Ishikawa (cell line): ENCODE measurements at regions not wholly inside any gene's neighbourhood (a gene's known extent, or its start where the extent isn't known, plus 50 kb on each side); places are given as distances from the start of the nearest gene placed in this dataset.

Source experiments
- CREB1 ChIP-seq: IDR thresholded peaks from 2 replicates; pipeline ENCODE4 v1.6.1; 2012; ENCODE audit warnings: low read depth
- EGR1 ChIP-seq: IDR thresholded peaks from 2 replicates; pipeline ENCODE4 v1.6.1; 2012
- EP300 ChIP-seq: IDR thresholded peaks from 2 replicates; pipeline ENCODE4 v1.6.1; 2012; ENCODE audit warnings: borderline replicate concordance
- FOXM1 ChIP-seq: IDR thresholded peaks from 2 replicates; pipeline ENCODE4 v1.6.1; 2012; ENCODE audit warnings: low read depth, borderline replicate concordance
- NFIC ChIP-seq: IDR thresholded peaks from 2 replicates; pipeline ENCODE4 v1.6.1; 2012
- RAD21 ChIP-seq: IDR thresholded peaks from 2 replicates; pipeline ENCODE4 v1.6.1; 2012; ENCODE audit warnings: low read depth
- TAF1 ChIP-seq: IDR thresholded peaks from 2 replicates; pipeline ENCODE4 v1.6.1; 2012; ENCODE audit warnings: low read depth, mild to moderate bottlenecking
- YY1 ChIP-seq: IDR thresholded peaks from 2 replicates; pipeline ENCODE4 v1.6.1; 2012; ENCODE audit warnings: low read depth
- TF ChIP-seq, protein P1 (sequence below): IDR thresholded peaks from 2 replicates; pipeline ENCODE4 v1.6.1; 2012; ENCODE audit warnings: low read depth, mild to moderate bottlenecking
- TF ChIP-seq, protein P2 (sequence below): IDR thresholded peaks from 2 replicates; pipeline ENCODE4 v1.6.1; 2012
- TF ChIP-seq, protein P3 (sequence below): IDR thresholded peaks from 2 replicates; pipeline ENCODE4 v1.6.1; 2012

DNA sequence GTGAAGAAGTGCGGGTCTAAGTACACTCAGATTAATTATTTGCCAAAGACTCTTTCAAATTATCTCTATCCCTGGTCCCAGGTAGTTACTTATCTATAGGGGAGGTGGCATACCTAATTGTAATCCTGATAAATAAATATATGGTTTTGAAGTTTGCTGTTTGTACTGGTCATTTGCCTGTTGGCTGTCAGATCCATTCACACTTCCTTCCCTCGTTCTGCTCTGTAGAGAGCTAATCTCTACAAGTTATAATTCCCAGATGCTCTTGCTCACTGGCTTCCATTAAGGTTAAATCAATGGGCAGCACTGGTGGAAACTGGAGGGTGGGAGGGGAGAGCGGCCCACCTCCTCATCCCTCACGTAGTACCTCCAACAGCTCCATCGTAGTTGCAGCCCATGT is 447.1 kb downstream of the TXNL1 start:
- TF ChIP-seq CREB1 (no peak), EGR1 (no peak), TAF1 (no peak), YY1 (no peak), EP300 (no peak), RAD21 (no peak), FOXM1 (no peak), NFIC (no peak)
- TF ChIP-seq, protein P1, sequence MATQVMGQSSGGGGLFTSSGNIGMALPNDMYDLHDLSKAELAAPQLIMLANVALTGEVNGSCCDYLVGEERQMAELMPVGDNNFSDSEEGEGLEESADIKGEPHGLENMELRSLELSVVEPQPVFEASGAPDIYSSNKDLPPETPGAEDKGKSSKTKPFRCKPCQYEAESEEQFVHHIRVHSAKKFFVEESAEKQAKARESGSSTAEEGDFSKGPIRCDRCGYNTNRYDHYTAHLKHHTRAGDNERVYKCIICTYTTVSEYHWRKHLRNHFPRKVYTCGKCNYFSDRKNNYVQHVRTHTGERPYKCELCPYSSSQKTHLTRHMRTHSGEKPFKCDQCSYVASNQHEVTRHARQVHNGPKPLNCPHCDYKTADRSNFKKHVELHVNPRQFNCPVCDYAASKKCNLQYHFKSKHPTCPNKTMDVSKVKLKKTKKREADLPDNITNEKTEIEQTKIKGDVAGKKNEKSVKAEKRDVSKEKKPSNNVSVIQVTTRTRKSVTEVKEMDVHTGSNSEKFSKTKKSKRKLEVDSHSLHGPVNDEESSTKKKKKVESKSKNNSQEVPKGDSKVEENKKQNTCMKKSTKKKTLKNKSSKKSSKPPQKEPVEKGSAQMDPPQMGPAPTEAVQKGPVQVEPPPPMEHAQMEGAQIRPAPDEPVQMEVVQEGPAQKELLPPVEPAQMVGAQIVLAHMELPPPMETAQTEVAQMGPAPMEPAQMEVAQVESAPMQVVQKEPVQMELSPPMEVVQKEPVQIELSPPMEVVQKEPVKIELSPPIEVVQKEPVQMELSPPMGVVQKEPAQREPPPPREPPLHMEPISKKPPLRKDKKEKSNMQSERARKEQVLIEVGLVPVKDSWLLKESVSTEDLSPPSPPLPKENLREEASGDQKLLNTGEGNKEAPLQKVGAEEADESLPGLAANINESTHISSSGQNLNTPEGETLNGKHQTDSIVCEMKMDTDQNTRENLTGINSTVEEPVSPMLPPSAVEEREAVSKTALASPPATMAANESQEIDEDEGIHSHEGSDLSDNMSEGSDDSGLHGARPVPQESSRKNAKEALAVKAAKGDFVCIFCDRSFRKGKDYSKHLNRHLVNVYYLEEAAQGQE: no peak
- TF ChIP-seq, protein P2, sequence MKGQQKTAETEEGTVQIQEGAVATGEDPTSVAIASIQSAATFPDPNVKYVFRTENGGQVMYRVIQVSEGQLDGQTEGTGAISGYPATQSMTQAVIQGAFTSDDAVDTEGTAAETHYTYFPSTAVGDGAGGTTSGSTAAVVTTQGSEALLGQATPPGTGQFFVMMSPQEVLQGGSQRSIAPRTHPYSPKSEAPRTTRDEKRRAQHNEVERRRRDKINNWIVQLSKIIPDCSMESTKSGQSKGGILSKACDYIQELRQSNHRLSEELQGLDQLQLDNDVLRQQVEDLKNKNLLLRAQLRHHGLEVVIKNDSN: no peak
- TF ChIP-seq, protein P3, sequence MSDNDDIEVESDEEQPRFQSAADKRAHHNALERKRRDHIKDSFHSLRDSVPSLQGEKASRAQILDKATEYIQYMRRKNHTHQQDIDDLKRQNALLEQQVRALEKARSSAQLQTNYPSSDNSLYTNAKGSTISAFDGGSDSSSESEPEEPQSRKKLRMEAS: no peak
